Caco-2 (cell line): ENCODE measurements at regions not wholly inside any gene's neighbourhood (a gene's known extent, or its start where the extent isn't known, plus 50 kb on each side); places are given as distances from the start of the nearest gene placed in this dataset.

Source experiments
- BruUV-seq: library from RNA; stranded (reverse); fragments of 400-500 nt; replicated peaks from 2 replicates; lab custom pipeline; 2021; lab: Mats Ljungman, UMichigan
- CTCF ChIA-PET: fragments of 300-600 bp; sonication (Branson Sonifier 250); formaldehyde crosslinking; loops from one replicate; lab custom pipeline; 2022; ENCODE audit warnings: antibody characterized with exemption; lab: Charles Lee
- POLR2A ChIA-PET: fragments of 300-600 bp; sonication (Branson Sonifier 250); formaldehyde crosslinking; loops from one replicate; lab custom pipeline; 2022; ENCODE audit warnings: antibody characterized with exemption; lab: Charles Lee
- DNase-seq, 2 experiments: peaks; one replicate each; pipeline versions ENCODE4 v3.0.0 to v3.0.0-alpha.2; 2020 to 2022
- H3K27me3 ChIP-seq: replicated peaks from 2 replicates; pipeline ENCODE4 v1.6.0; 2011; ENCODE audit warnings: low read length; ENCODE audit not compliant: control insufficient read depth, insufficient read depth
- H3K36me3 ChIP-seq: 2 replicates; pipeline ENCODE4 v1.5.1; 2011; ENCODE audit warnings: low read length; ENCODE audit not compliant: control insufficient read depth, insufficient read depth
- H3K4me1 ChIP-seq: fragments of 250-450 bp; sonication (Bioruptor Pico); 2 replicates; pipeline ENCODE4 v1.5.1; 2020; ENCODE audit warnings: mild to moderate bottlenecking
- H3K4me3 ChIP-seq: 2 replicates; pipeline ENCODE4 v1.5.1; 2011; ENCODE audit warnings: low read depth, mild to moderate bottlenecking, control low read depth, low read length
- H3K9me3 ChIP-seq: fragments of 250-450 bp; sonication (Bioruptor Pico); 2 replicates; pipeline ENCODE4 v1.5.1; 2020; ENCODE audit warnings: mild to moderate bottlenecking, moderate library complexity
- H3K27ac Mint-ChIP-seq: one replicate; pipeline ENCODE4 v1.8.0; 2022; ENCODE audit warnings: mixed read lengths; ENCODE audit not compliant: unreplicated experiment
- H3K27me3 Mint-ChIP-seq: one replicate; pipeline ENCODE4 v1.8.0; 2022; ENCODE audit warnings: mixed read lengths; ENCODE audit not compliant: insufficient read depth, unreplicated experiment
- H3K36me3 Mint-ChIP-seq: one replicate; pipeline ENCODE4 v1.8.0; 2022; ENCODE audit warnings: mild to moderate bottlenecking, mixed read lengths; ENCODE audit not compliant: insufficient read depth, unreplicated experiment
- H3K4me1 Mint-ChIP-seq: one replicate; pipeline ENCODE4 v1.8.0; 2022; ENCODE audit warnings: low read depth, mixed read lengths; ENCODE audit not compliant: unreplicated experiment
- H3K4me3 Mint-ChIP-seq: one replicate; pipeline ENCODE4 v1.8.0; 2022; ENCODE audit warnings: mild to moderate bottlenecking, moderate library complexity, mixed read lengths; ENCODE audit not compliant: unreplicated experiment
- H3K9me3 Mint-ChIP-seq: one replicate; pipeline ENCODE4 v1.8.0; 2022; ENCODE audit warnings: mixed read lengths; ENCODE audit not compliant: unreplicated experiment
- CTCF ChIP-seq, 2 experiments: fragments of 200-600 bp in 1 of 2; IDR thresholded peaks; 1 replicate in 1 of 2; 2 replicates in 1 of 2; pipeline versions ENCODE4 v1.5.1 to v1.8.0; 2011 to 2022; ENCODE audit warnings: antibody characterized with exemption in 1 of 2, control low read depth in 1 of 2, inconsistent platforms in 1 of 2, low read depth in 1 of 2, low read length in 1 of 2, mild to moderate bottlenecking in 1 of 2, moderate library complexity in 1 of 2; ENCODE audit not compliant: insufficient read depth in 1 of 2, severe bottlenecking in 1 of 2, unreplicated experiment in 1 of 2
- intact Hi-C: fragments of 100-400 bp; cut with micrococcal nuclease; formaldehyde crosslinking; loops from one replicate; pipeline ENCODE4 v1.10.0; 2022; ENCODE audit not compliant: unreplicated experiment

GRCh38 chr5:13464532-13465193, 479.8 kb downstream of the DNAH5 start:
- H3K27me3 ChIP-seq = no peaks in the 10 kb centered on the region
- H3K36me3 ChIP-seq = no peaks in the 10 kb centered on the region
- no peaks in the 10 kb centered on the region for H3K4me1 ChIP-seq
- no peaks in the 10 kb centered on the region for H3K9me3 ChIP-seq
- intact Hi-C loops = no loop called here
- ChIA-PET CTCF (no interaction called here), POLR2A (no interaction called here)
- H3K4me3 Mint-ChIP-seq = no peak overlapping the region
- no peak overlapping the region for H3K4me3 ChIP-seq
- no peaks in the 10 kb centered on the region for H3K9me3 Mint-ChIP-seq
- H3K27ac Mint-ChIP-seq = no peak overlapping the region
- H3K4me1 Mint-ChIP-seq = peaks cover 6% of the 10 kb centered on the region
- BruUV-seq = no TSS peak
- DNase-seq = no peak
- H3K36me3 Mint-ChIP-seq = no peaks in the 10 kb centered on the region
- TF ChIP-seq CTCF (IDR thresholded peaks at IDR 0.05; ENCODE audit: insufficient read depth in 1 of 2, low read depth in 1 of 2, low read length in 1 of 2, severe bottlenecking in 1 of 2, unreplicated experiment in 1 of 2) = no peak
- H3K27me3 Mint-ChIP-seq = no peaks in the 10 kb centered on the region

GRCh38 chr5:13460587-13460986, 483.9 kb downstream of the DNAH5 start:
- H3K36me3 ChIP-seq = no peaks in the 10 kb centered on the region
- no peaks in the 10 kb centered on the region for H3K9me3 ChIP-seq
- CTCF ChIA-PET = no interaction called here
- BruUV-seq = no TSS peak
- TF ChIP-seq CTCF (IDR thresholded peaks at IDR 0.05; ENCODE audit: insufficient read depth in 1 of 2, low read depth in 1 of 2, low read length in 1 of 2, severe bottlenecking in 1 of 2, unreplicated experiment in 1 of 2) = no peak
- peaks cover 6% of the 10 kb centered on the region for H3K4me1 Mint-ChIP-seq
- no peak overlapping the region for H3K27ac Mint-ChIP-seq
- DNase-seq = no peak
- no peaks in the 10 kb centered on the region for H3K27me3 ChIP-seq
- POLR2A ChIA-PET = no interaction called here
- H3K4me1 ChIP-seq = no peaks in the 10 kb centered on the region
- H3K4me3 Mint-ChIP-seq = no peak overlapping the region
- H3K9me3 Mint-ChIP-seq = no peaks in the 10 kb centered on the region
- H3K27me3 Mint-ChIP-seq = peaks cover 4% of the 10 kb centered on the region
- no peaks in the 10 kb centered on the region for H3K36me3 Mint-ChIP-seq
- intact Hi-C loops = no loop called here
- no peak overlapping the region for H3K4me3 ChIP-seq

GRCh38 chr5:13454050-13454449, 490.4 kb downstream of the DNAH5 start:
- no peak for DNase-seq
- Mint-ChIP-seq H3K4me3 (no peak overlapping the region), H3K9me3 (no peaks in the 10 kb centered on the region), H3K27ac (no peak overlapping the region), H3K27me3 (peaks cover 4% of the 10 kb centered on the region), H3K4me1 (no peaks in the 10 kb centered on the region), H3K36me3 (no peaks in the 10 kb centered on the region)
- no peak for TF ChIP-seq CTCF (IDR thresholded peaks at IDR 0.05; ENCODE audit: insufficient read depth in 1 of 2, low read depth in 1 of 2, low read length in 1 of 2, severe bottlenecking in 1 of 2, unreplicated experiment in 1 of 2)
- no peaks in the 10 kb centered on the region; the same call in 1 of the 2 replicates for H3K27me3 ChIP-seq
- intact Hi-C loops = no loop called here
- ChIA-PET CTCF (no interaction called here), POLR2A (no interaction called here)
- H3K9me3 ChIP-seq = no peaks in the 10 kb centered on the region
- no TSS peak for BruUV-seq
- no peaks in the 10 kb centered on the region for H3K36me3 ChIP-seq
- H3K4me3 ChIP-seq = no peak overlapping the region
- H3K4me1 ChIP-seq = no peaks in the 10 kb centered on the region
